Glutamatergic neuron (in vitro differentiated cells): ENCODE measurements at regions not wholly inside any gene's neighbourhood (a gene's known extent, or its start where the extent isn't known, plus 50 kb on each side); places are given as distances from the start of the nearest gene placed in this dataset.

Experiments used
- DNase-seq: peaks from one replicate; pipeline ENCODE4 v3.0.0; 2022
- H3K27ac Mint-ChIP-seq: one replicate; pipeline ENCODE4 v1.8.0; 2020; ENCODE audit warnings: mild to moderate bottlenecking, mixed read lengths, inconsistent platforms; ENCODE audit not compliant: unreplicated experiment
- H3K27me3 Mint-ChIP-seq: one replicate; pipeline ENCODE4 v1.8.0; 2020; ENCODE audit warnings: mild to moderate bottlenecking, moderate library complexity, mixed read lengths, inconsistent platforms; ENCODE audit not compliant: unreplicated experiment
- H3K36me3 Mint-ChIP-seq: one replicate; pipeline ENCODE4 v1.8.0; 2020; ENCODE audit warnings: mild to moderate bottlenecking, mixed read lengths, inconsistent platforms; ENCODE audit not compliant: unreplicated experiment
- H3K4me1 Mint-ChIP-seq: one replicate; pipeline ENCODE4 v1.8.0; 2020; ENCODE audit warnings: mild to moderate bottlenecking, low read depth, mixed read lengths, inconsistent platforms; ENCODE audit not compliant: unreplicated experiment
- H3K4me3 Mint-ChIP-seq: one replicate; pipeline ENCODE4 v1.8.0; 2020; ENCODE audit warnings: mild to moderate bottlenecking, mixed read lengths, inconsistent platforms; ENCODE audit not compliant: unreplicated experiment
- H3K9me3 Mint-ChIP-seq: one replicate; pipeline ENCODE4 v1.8.0; 2020; ENCODE audit warnings: mild to moderate bottlenecking, moderate library complexity, mixed read lengths, inconsistent platforms; ENCODE audit not compliant: unreplicated experiment
- CTCF ChIP-seq: fragments of 200-600 bp; sonication (generic); IDR thresholded peaks from one replicate; pipeline ENCODE4 v1.5.0; 2021; ENCODE audit not compliant: partially characterized antibody, unreplicated experiment

- Mint-ChIP-seq H3K9me3 (no peaks in the 10 kb centered on the region), H3K36me3 (no peaks in the 10 kb centered on the region), H3K27me3 (peaks cover 3% of the 10 kb centered on the region), H3K4me3 (no peak overlapping the region), H3K27ac (no peak overlapping the region), H3K4me1 (no peaks in the 10 kb centered on the region)
- no peak for TF ChIP-seq CTCF
- DNase-seq, result no peak
Measured at GRCh38 chr12:127558361-127558760, 708.6 kb upstream of the TMEM132C start.

- TF ChIP-seq CTCF, result no peak
- Mint-ChIP-seq H3K27me3 (peaks cover 3% of the 10 kb centered on the region), H3K27ac (no peak overlapping the region), H3K9me3 (no peaks in the 10 kb centered on the region), H3K4me3 (no peak overlapping the region), H3K4me1 (no peaks in the 10 kb centered on the region), H3K36me3 (no peaks in the 10 kb centered on the region)
- peak; percentile 51 for DNase-seq
Measured at GRCh38 chr12:127559349-127560040, 707.5 kb upstream of the TMEM132C start.

GRCh38 chr12:127560041-127560478, 706.9 kb upstream of the TMEM132C start:
- no peak overlapping the region for H3K4me3 Mint-ChIP-seq
- H3K27me3 Mint-ChIP-seq, result peaks cover 3% of the 10 kb centered on the region
- no peak for DNase-seq
- H3K4me1 Mint-ChIP-seq, result no peaks in the 10 kb centered on the region
- H3K9me3 Mint-ChIP-seq, result no peaks in the 10 kb centered on the region
- no peaks in the 10 kb centered on the region for H3K36me3 Mint-ChIP-seq
- TF ChIP-seq CTCF, result no peak
- H3K27ac Mint-ChIP-seq, result no peak overlapping the region

- H3K4me1 Mint-ChIP-seq, result no peaks in the 10 kb centered on the region
Measured at GRCh38 chr12:127562816-127563215, 704.2 kb upstream of the TMEM132C start.

More at GRCh38 chr12:127562816-127563215, 704.2 kb upstream of the TMEM132C start:
- H3K9me3 Mint-ChIP-seq, result peaks cover 4% of the 10 kb centered on the region
- H3K27ac Mint-ChIP-seq, result no peak overlapping the region
- H3K36me3 Mint-ChIP-seq, result peaks cover 4% of the 10 kb centered on the region
- no peak for DNase-seq
- H3K27me3 Mint-ChIP-seq, result peaks cover 5% of the 10 kb centered on the region
- TF ChIP-seq CTCF, result no peak
- no peak overlapping the region for H3K4me3 Mint-ChIP-seq
